DMS153 (cell line): ENCODE measurements at regions not wholly inside any gene's neighbourhood (a gene's known extent, or its start where the extent isn't known, plus 50 kb on each side); places are given as distances from the start of the nearest gene placed in this dataset.
"Not testable (repeated sequence)": the region's sequence is repeated elsewhere in the genome, so short reads cannot be mapped to it uniquely, and the experiment has no call there.

Experiments
- DNase-seq: peaks from one replicate; lab custom pipeline; 2025; lab: John Stamatoyannopoulos, UW

GRCh38 chr2:118464546-118465265, 376.4 kb downstream of the INSIG2 start:
- DNase-seq: no peak

GRCh38 chr2:118464046-118464445, 375.8 kb downstream of the INSIG2 start:
- no peak for DNase-seq

- DNase-seq: no peak
Observed at GRCh38 chr2:118460425-118460824, 372.2 kb downstream of the INSIG2 start.

GRCh38 chr2:118459426-118459825, 371.2 kb downstream of the INSIG2 start:
- no peak for DNase-seq

GRCh38 chr2:118457951-118458350, 369.7 kb downstream of the INSIG2 start:
- DNase-seq: no peak

GRCh38 chr2:118449401-118449800, 361.1 kb downstream of the INSIG2 start:
- no peak for DNase-seq

- DNase-seq: no peak
Observed at GRCh38 chr2:118443596-118443995, 355.3 kb downstream of the INSIG2 start.

- DNase-seq: no peak
Observed at GRCh38 chr2:118442996-118443553, 354.8 kb downstream of the INSIG2 start.

GRCh38 chr2:118442046-118442445, 353.8 kb downstream of the INSIG2 start:
- no peak for DNase-seq

GRCh38 chr2:118440404-118441098, 352.3 kb downstream of the INSIG2 start:
- DNase-seq: no peak

GRCh38 chr2:118437501-118437900, 349.2 kb downstream of the INSIG2 start:
- DNase-seq: no peak

- no peak for DNase-seq
Observed at GRCh38 chr2:118431997-118432396, 343.7 kb downstream of the INSIG2 start.

GRCh38 chr2:118431586-118431985, 343.3 kb downstream of the INSIG2 start:
- DNase-seq: no peak

- no peak for DNase-seq
Observed at GRCh38 chr2:118431165-118431517, 342.9 kb downstream of the INSIG2 start.

GRCh38 chr2:118430510-118431164, 342.4 kb downstream of the INSIG2 start:
- DNase-seq: no peak

- no peak for DNase-seq
Observed at GRCh38 chr2:118425191-118425590, 336.9 kb downstream of the INSIG2 start.

GRCh38 chr2:118423776-118424175, 335.5 kb downstream of the INSIG2 start:
- no peak for DNase-seq

- no peak for DNase-seq
Observed at GRCh38 chr2:118421648-118422047, 333.4 kb downstream of the INSIG2 start.

- no peak for DNase-seq
Observed at GRCh38 chr2:118417406-118418120, 329.3 kb downstream of the INSIG2 start.

GRCh38 chr2:118415186-118415585, 326.9 kb downstream of the INSIG2 start:
- not testable (repeated sequence) for DNase-seq

GRCh38 chr2:118403658-118404451, 315.6 kb downstream of the INSIG2 start:
- no peak for DNase-seq
